Gastroesophageal sphincter (tissue), 4 donors: ENCODE measurements at regions not wholly inside any gene's neighbourhood (a gene's known extent, or its start where the extent isn't known, plus 50 kb on each side); places are given as distances from the start of the nearest gene placed in this dataset.

Experiments
- ATAC-seq: fragments of 150-250 bp; one replicate; pipeline ENCODE4 v1.9.1; 2016; ENCODE audit warnings: mild to moderate bottlenecking, moderate library complexity
- H3K27ac ChIP-seq, 4 donors: fragments of 200-600 bp; sonication (generic) in 3 of 4; 1 replicate in 3 of 4; 2 replicates in 1 of 4; pipeline ENCODE4 v1.5.1; 2016 to 2019
- H3K27me3 ChIP-seq: fragments of 200-600 bp; sonication (generic); one replicate; pipeline ENCODE4 v1.5.1; 2019
- H3K36me3 ChIP-seq, 2 donors: fragments of 200-600 bp; sonication (generic); one replicate each; pipeline ENCODE4 v1.5.1; 2019; ENCODE audit warnings: control low read depth in 1 of 2
- H3K4me1 ChIP-seq, 3 donors: fragments of 200-600 bp; sonication (generic); 1 replicate in 2 of 3; 2 replicates in 1 of 3; pipeline ENCODE4 v1.5.1; 2016 to 2019; ENCODE audit warnings: control low read depth in 2 of 3
- H3K4me3 ChIP-seq, 2 donors: fragments of 200-600 bp; sonication (generic); one replicate each; pipeline ENCODE4 v1.5.1; 2019; ENCODE audit warnings: mild to moderate bottlenecking in 1 of 2, moderate library complexity in 1 of 2
- H3K9me3 ChIP-seq, 3 donors: fragments of 200-600 bp; sonication (generic); one replicate each; pipeline ENCODE4 v1.5.1; 2017 to 2019; ENCODE audit warnings: control low read depth in 2 of 3
- CTCF ChIP-seq, 4 experiments: fragments of 200-600 bp in 2 of 4; fragments of 450-650 bp in 2 of 4; sonication (generic) in 1 of 4; IDR thresholded peaks; one replicate each; pipeline ENCODE4 v1.5.1; 2017 to 2019; ENCODE audit warnings: antibody characterized with exemption in 4 of 4, mild to moderate bottlenecking in 2 of 4, moderate library complexity in 2 of 4
- EP300 ChIP-seq: sonication (generic); formaldehyde crosslinking; IDR thresholded peaks from one replicate; pipeline ENCODE4 v1.6.1; 2017; ENCODE audit warnings: antibody characterized with exemption, mild to moderate bottlenecking
- POLR2A ChIP-seq, 2 donors: fragments of 450-650 bp; IDR thresholded peaks; one replicate each; pipeline ENCODE4 v1.6.1; 2017; ENCODE audit warnings: antibody characterized with exemption in 2 of 2, mild to moderate bottlenecking in 2 of 2, moderate library complexity in 1 of 2
- POLR2AphosphoS5 ChIP-seq: sonication (generic); formaldehyde crosslinking; IDR thresholded peaks from one replicate; pipeline ENCODE4 v1.6.1; 2017; ENCODE audit warnings: antibody characterized with exemption
- WGBS, 2 donors: methylation state at CpG; one replicate each; pipeline ENCODE4 v1.1.5; 2018; ENCODE audit warnings: low coverage in 1 of 2; 5-methylcytosine and 5-hydroxymethylcytosine counted together

- Histone ChIP-seq H3K27me3 (no peaks in the 10 kb centered on the region), H3K9me3 (no peaks in the 10 kb centered on the region), H3K4me1 (no peaks in the 10 kb centered on the region), H3K27ac (no peak overlapping the region), H3K36me3 (no peaks in the 10 kb centered on the region), H3K4me3 (no peak overlapping the region)
- no peak for TF ChIP-seq POLR2AphosphoS5
- no peak for TF ChIP-seq CTCF (IDR thresholded peaks at IDR 0.05)
- no peak for TF ChIP-seq POLR2A (IDR thresholded peaks at IDR 0.05)
- no peak for TF ChIP-seq EP300
- 71 to 82% methylated on average over 3 to 4 of the region's 4 CpGs for WGBS, 2 donors
- no peak for ATAC-seq
Observed at GRCh38 chr11:81080476-81080875, 1639.6 kb upstream of the TENM4 start.

DNA sequence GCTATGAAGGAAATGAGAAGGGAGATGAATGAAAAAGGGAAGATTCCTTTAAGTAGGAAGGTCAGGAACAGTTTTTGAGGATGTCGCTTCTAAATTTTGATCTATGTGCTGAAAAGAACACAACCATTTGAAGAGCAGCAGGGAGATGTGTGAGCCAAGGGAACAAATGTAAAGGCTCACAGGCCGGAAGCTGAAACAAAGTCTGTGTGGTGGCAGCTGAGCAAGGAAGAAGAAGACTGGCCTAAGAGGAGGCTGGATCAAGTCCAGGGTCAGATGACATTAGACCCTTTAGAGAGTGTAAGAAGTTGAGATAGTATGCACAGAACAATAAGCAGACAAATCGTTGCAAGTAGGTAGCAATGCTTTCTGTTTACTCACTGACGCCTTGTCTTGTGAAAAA, 1631.4 kb upstream of the TENM4 start:
- 41 to 45% methylated on average over 3 to 4 of the region's 4 CpGs for WGBS, 2 donors
- no peak for ATAC-seq
- H3K27ac ChIP-seq = no peak overlapping the region
- TF ChIP-seq POLR2AphosphoS5 (no peak), POLR2A (IDR thresholded peaks at IDR 0.05) (no peak), EP300 (no peak), CTCF (IDR thresholded peaks at IDR 0.05) (no peak)
- H3K4me3 ChIP-seq = no peak overlapping the region
- H3K9me3 ChIP-seq = no peaks in the 10 kb centered on the region
- H3K27me3 ChIP-seq = no peaks in the 10 kb centered on the region
- H3K4me1 ChIP-seq = no peaks in the 10 kb centered on the region
- H3K36me3 ChIP-seq = no peaks in the 10 kb centered on the region

DNA sequence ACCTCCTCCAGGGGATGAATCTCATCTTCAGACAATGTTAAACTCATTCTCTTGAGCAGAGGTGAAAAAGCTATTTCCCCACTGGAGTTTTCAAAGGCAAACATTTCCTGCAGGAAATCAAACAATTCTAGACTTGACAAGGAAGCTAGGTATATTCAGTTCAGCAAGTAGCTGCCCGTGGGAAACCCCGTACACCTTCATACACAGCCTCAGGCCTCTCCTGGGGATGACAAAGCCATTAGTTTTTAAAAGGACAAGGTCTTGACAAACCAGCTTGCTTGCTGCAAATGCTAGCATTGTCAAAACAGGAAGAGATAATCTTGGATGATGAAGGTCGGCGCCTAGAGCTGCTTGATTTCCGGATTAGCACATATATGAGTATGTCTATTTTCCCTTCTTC, 1630.8 kb upstream of the TENM4 start:
- Histone ChIP-seq H3K27ac (no peak overlapping the region), H3K9me3 (no peaks in the 10 kb centered on the region), H3K4me3 (no peak overlapping the region), H3K36me3 (no peaks in the 10 kb centered on the region), H3K4me1 (no peaks in the 10 kb centered on the region), H3K27me3 (no peaks in the 10 kb centered on the region)
- TF ChIP-seq EP300 = no peak
- no peak for TF ChIP-seq CTCF (IDR thresholded peaks at IDR 0.05)
- no peak for TF ChIP-seq POLR2AphosphoS5
- no peak for TF ChIP-seq POLR2A (IDR thresholded peaks at IDR 0.05)
- ATAC-seq = no peak
- 68 to 73% methylated on average over 5 of the region's 5 CpGs for WGBS, 2 donors

DNA sequence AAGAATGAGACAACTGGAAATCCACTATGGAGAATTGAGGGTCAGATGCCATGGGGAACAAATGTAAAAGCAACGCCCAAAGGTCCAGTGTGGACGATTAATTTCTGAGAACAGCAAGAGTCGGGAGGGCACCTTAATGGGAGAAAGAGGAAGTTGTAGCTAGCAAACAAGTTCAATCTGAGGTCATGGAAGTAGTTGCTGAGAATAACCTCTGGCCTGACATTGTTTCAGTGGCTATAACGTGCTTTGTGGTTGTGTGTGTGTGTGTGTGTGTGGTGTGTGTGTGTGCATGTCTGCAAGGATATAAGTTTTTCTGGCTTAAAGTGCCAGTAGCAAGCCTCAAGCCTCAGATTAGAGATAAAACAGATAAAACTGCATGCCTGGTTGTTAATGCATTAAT, 1630.1 kb upstream of the TENM4 start:
- no peak for ATAC-seq
- Histone ChIP-seq H3K36me3 (no peaks in the 10 kb centered on the region), H3K4me1 (no peaks in the 10 kb centered on the region), H3K27me3 (no peaks in the 10 kb centered on the region), H3K27ac (no peak overlapping the region), H3K9me3 (no peaks in the 10 kb centered on the region), H3K4me3 (no peak overlapping the region)
- no peak for TF ChIP-seq POLR2AphosphoS5
- no peak for TF ChIP-seq CTCF (IDR thresholded peaks at IDR 0.05)
- TF ChIP-seq EP300 = no peak
- no peak for TF ChIP-seq POLR2A (IDR thresholded peaks at IDR 0.05)
- WGBS, 2 donors = 33 to 48% methylated on average over 4 of the region's 4 CpGs

GRCh38 chr11:81059356-81059755, 1618.5 kb upstream of the TENM4 start:
- Histone ChIP-seq H3K27ac (no peak overlapping the region), H3K9me3 (no peaks in the 10 kb centered on the region), H3K36me3 (no peaks in the 10 kb centered on the region), H3K4me1 (no peaks in the 10 kb centered on the region), H3K4me3 (no peak overlapping the region), H3K27me3 (no peaks in the 10 kb centered on the region)
- TF ChIP-seq POLR2A (IDR thresholded peaks at IDR 0.05) = no peak
- no peak for TF ChIP-seq CTCF (IDR thresholded peaks at IDR 0.05)
- no peak for TF ChIP-seq EP300
- no peak for TF ChIP-seq POLR2AphosphoS5
- no peak for ATAC-seq
- 0 to 10% methylated on average over 1 of the region's 1 CpG for WGBS, 2 donors
